ENCODE measurements at regions not wholly inside any gene's neighbourhood (a gene's known extent, or its start where the extent isn't known, plus 50 kb on each side); places are given as distances from the start of the nearest gene placed in this dataset.

DNA sequence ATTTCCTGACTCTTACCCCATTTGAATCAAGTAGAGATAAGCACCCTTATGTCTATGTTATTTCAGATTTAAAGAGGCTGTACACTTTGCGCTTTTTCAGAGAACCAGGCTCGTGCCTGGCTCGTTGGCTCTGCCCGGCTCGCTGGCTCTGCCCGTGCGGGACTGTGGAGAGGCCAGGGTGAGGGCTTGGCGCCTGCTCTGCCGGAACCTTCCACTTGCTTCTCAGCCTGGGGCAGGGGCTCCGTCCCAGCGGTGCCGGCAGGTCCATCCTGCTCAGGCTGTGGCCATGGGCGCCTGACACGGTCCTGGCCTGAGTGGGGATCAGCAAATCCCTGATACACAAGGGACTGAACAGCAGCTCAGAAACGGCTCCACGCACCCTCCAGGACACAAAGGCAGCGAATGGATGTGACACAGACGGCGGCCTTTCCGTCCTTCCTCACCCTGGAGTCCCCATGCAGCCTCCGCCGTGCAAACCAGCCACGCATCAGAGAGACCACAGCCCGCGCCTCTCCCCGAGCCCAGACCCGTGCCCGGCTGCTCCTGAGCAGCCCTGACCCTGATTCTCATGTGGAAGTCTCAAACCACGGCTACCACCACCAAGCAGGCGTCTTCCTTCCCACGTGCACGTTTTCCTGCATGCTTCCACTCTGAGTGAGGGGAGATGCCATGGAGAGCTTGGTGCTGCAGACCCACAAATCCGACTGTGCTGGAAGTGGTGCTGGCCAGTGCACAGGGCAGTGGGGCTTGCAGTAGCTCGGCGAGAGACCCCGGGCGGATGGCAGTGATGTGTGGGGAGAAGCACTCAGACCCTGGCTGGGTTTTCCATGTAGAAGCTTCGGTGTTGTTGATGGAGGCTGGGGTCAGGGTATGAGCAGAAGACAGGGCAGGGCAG, 233.9 kb downstream of the ERMARD start (continued):
- TF ChIP-seq PHF8 (conservative IDR thresholded peaks at IDR 0.05; ENCODE audit: low read depth, low read length), result no peak

Data from H1 (cell line).